GM23338 (cell line): ENCODE measurements at regions not wholly inside any gene's neighbourhood (a gene's known extent, or its start where the extent isn't known, plus 50 kb on each side); places are given as distances from the start of the nearest gene placed in this dataset.
"Not testable (repeated sequence)": the region's sequence is repeated elsewhere in the genome, so short reads cannot be mapped to it uniquely, and the experiment has no call there.

ENCODE experiments used
- ATAC-seq: fragments of 200-7000 bp; cut with Tn5 transposase; 3 replicates; pipeline ENCODE4 v1.9.1; 2020
- DNase-seq: peaks from one replicate; pipeline ENCODE4 v3.0.0-alpha.2; 2015; ENCODE audit warnings: low spot score
- H2AFZ ChIP-seq: fragments of 200-600 bp; sonication (generic); 2 replicates; pipeline ENCODE4 v1.8.0; 2016; ENCODE audit warnings: antibody characterized with exemption, mild to moderate bottlenecking, moderate library complexity
- H3F3A ChIP-seq: fragments of 200-600 bp; sonication (generic); replicated peaks from 2 replicates; pipeline ENCODE4 v1.8.0; 2017; ENCODE audit warnings: antibody characterized with exemption, mixed run types, low read depth
- H3K27ac ChIP-seq: fragments of 200-600 bp; sonication (generic); 2 replicates; pipeline ENCODE4 v1.6.1; 2016; ENCODE audit warnings: low read depth
- H3K27me3 ChIP-seq: fragments of 200-600 bp; sonication (generic); 2 replicates; pipeline ENCODE4 v1.8.0; 2016; ENCODE audit warnings: mild to moderate bottlenecking, mixed run types, moderate library complexity; ENCODE audit not compliant: insufficient read depth
- H3K36me3 ChIP-seq: fragments of 200-600 bp; sonication (generic); 2 replicates; pipeline ENCODE4 v1.8.0; 2016; ENCODE audit warnings: mild to moderate bottlenecking; ENCODE audit not compliant: insufficient read depth
- H3K4me1 ChIP-seq: fragments of 200-600 bp; sonication (generic); 2 replicates; pipeline ENCODE4 v1.8.0; 2016; ENCODE audit warnings: mild to moderate bottlenecking, moderate library complexity; ENCODE audit not compliant: insufficient read depth
- H3K4me2 ChIP-seq: fragments of 200-600 bp; sonication (generic); 2 replicates; pipeline ENCODE4 v1.7.1; 2017; ENCODE audit warnings: mixed run types
- H3K4me3 ChIP-seq: fragments of 200-600 bp; sonication (generic); 2 replicates; pipeline ENCODE4 v1.6.1; 2016; ENCODE audit warnings: mixed run types
- H3K79me2 ChIP-seq: fragments of 200-600 bp; sonication (generic); replicated peaks from 2 replicates; pipeline ENCODE4 v1.8.0; 2017; ENCODE audit warnings: mild to moderate bottlenecking; ENCODE audit not compliant: insufficient read depth
- H3K9me2 ChIP-seq: fragments of 200-600 bp; sonication (generic); 2 replicates; pipeline ENCODE4 v1.8.0; 2017; ENCODE audit not compliant: insufficient read depth
- H4K20me1 ChIP-seq: fragments of 200-600 bp; sonication (generic); replicated peaks from 2 replicates; pipeline ENCODE4 v1.8.0; 2017; ENCODE audit warnings: mild to moderate bottlenecking; ENCODE audit not compliant: insufficient read depth
- H3K27ac Mint-ChIP-seq: 2 replicates; pipeline ENCODE4 v1.8.0; 2020; ENCODE audit warnings: inconsistent platforms, mild to moderate bottlenecking, moderate library complexity, mixed read lengths
- H3K27me3 Mint-ChIP-seq: 3 replicates; pipeline ENCODE4 v1.8.0; 2022; ENCODE audit warnings: low read depth, mild to moderate bottlenecking, moderate library complexity, mixed read lengths, inconsistent platforms; ENCODE audit not compliant: insufficient read depth, poor library complexity
- H3K36me3 Mint-ChIP-seq: 3 replicates; pipeline ENCODE4 v1.8.0; 2021; ENCODE audit warnings: low read depth, mild to moderate bottlenecking, inconsistent platforms, moderate library complexity, mixed read lengths
- H3K4me1 Mint-ChIP-seq: 3 replicates; pipeline ENCODE4 v1.8.0; 2020; ENCODE audit warnings: mild to moderate bottlenecking, inconsistent platforms, mixed read lengths
- H3K4me3 Mint-ChIP-seq: 3 replicates; pipeline ENCODE4 v1.8.0; 2021; ENCODE audit warnings: moderate library complexity, mild to moderate bottlenecking, inconsistent platforms, mixed read lengths
- H3K9me3 Mint-ChIP-seq: 3 replicates; pipeline ENCODE4 v1.8.0; 2020; ENCODE audit warnings: moderate library complexity, mild to moderate bottlenecking, inconsistent platforms, mixed read lengths
- CREB1 ChIP-seq: fragments of 250-450 bp; sonication (Bioruptor Pico); IDR thresholded peaks from 2 replicates; pipeline ENCODE4 v1.5.0; 2020; ENCODE audit warnings: low read depth, mild to moderate bottlenecking, moderate library complexity
- ETS1 ChIP-seq: IDR thresholded peaks from 2 replicates; pipeline ENCODE4 v1.6.1; 2016; ENCODE audit warnings: antibody characterized with exemption
- EZH2 ChIP-seq: fragments of 200-600 bp; sonication (generic); IDR thresholded peaks from one replicate; pipeline ENCODE4 v1.8.0; 2017; ENCODE audit warnings: antibody characterized with exemption, mild to moderate bottlenecking, low read depth; ENCODE audit not compliant: unreplicated experiment
- EZH2phosphoT487 ChIP-seq: fragments of 200-600 bp; sonication (generic); IDR thresholded peaks from one replicate; pipeline ENCODE4 v1.8.1; 2018; ENCODE audit warnings: antibody characterized with exemption; ENCODE audit not compliant: unreplicated experiment
- NANOG ChIP-seq: IDR thresholded peaks from 2 replicates; pipeline ENCODE4 v1.6.1; 2016; ENCODE audit warnings: antibody characterized with exemption, borderline replicate concordance
- REST ChIP-seq: IDR thresholded peaks from one replicate; pipeline ENCODE4 v1.6.1; 2018; ENCODE audit warnings: antibody characterized with exemption; ENCODE audit not compliant: unreplicated experiment
- STAT1 ChIP-seq: IDR thresholded peaks from one replicate; pipeline ENCODE4 v1.6.1; 2016; ENCODE audit warnings: antibody characterized with exemption; ENCODE audit not compliant: unreplicated experiment
- ZNF114 ChIP-seq: fragments of 250-450 bp; sonication (Bioruptor Pico); IDR thresholded peaks from 2 replicates; pipeline ENCODE4 v1.5.0; 2020; ENCODE audit warnings: mild to moderate bottlenecking, moderate library complexity
- ZNF331 ChIP-seq: fragments of 250-450 bp; sonication (Bioruptor Pico); IDR thresholded peaks from 2 replicates; pipeline ENCODE4 v1.5.0; 2020; ENCODE audit warnings: low read depth, mild to moderate bottlenecking, moderate library complexity

GRCh38 chrX:152050623-152051022 lies 76.1 kb upstream of the GABRE start:
- H4K20me1 ChIP-seq, H3K27ac Mint-ChIP-seq, H3K4me1 Mint-ChIP-seq, ATAC-seq, H3K9me3 Mint-ChIP-seq, H3F3A ChIP-seq, H3K4me1 ChIP-seq, H3K27me3 Mint-ChIP-seq, H3K4me3 ChIP-seq, H3K27me3 ChIP-seq, H3K36me3 Mint-ChIP-seq, DNase-seq, H2AFZ ChIP-seq, H3K4me3 Mint-ChIP-seq, H3K36me3 ChIP-seq, H3K27ac ChIP-seq, H3K79me2 ChIP-seq, H3K9me2 ChIP-seq, H3K4me2 ChIP-seq: not testable (repeated sequence)

- TF ChIP-seq CREB1 = no peak
- TF ChIP-seq STAT1 = no peak
- TF ChIP-seq EZH2 = no peak
- H3K27ac Mint-ChIP-seq = no peak overlapping the region
- Histone ChIP-seq H3K9me2 (no peaks in the 10 kb centered on the region), H2AFZ (no peak overlapping the region), H3K36me3 (no peaks in the 10 kb centered on the region), H3F3A (no peaks in the 10 kb centered on the region), H3K27me3 (no peaks in the 10 kb centered on the region), H4K20me1 (no peaks in the 10 kb centered on the region), H3K27ac (no peak overlapping the region), H3K79me2 (no peaks in the 10 kb centered on the region), H3K4me3 (no peak overlapping the region), H3K4me1 (no peaks in the 10 kb centered on the region), H3K4me2 (no peak overlapping the region)
- H3K36me3 Mint-ChIP-seq = peaks cover 2% of the 10 kb centered on the region; the same call in 2 of the 3 replicates
- DNase-seq (no peak), ATAC-seq (no peak)
- H3K4me1 Mint-ChIP-seq = no peaks in the 10 kb centered on the region
- peaks cover 21% of the 10 kb centered on the region for H3K9me3 Mint-ChIP-seq
- no peak overlapping the region for H3K4me3 Mint-ChIP-seq
- no peaks in the 10 kb centered on the region for H3K27me3 Mint-ChIP-seq
These were observed 69.9 kb upstream of the GABRE start for GRCh38 chrX:152044383-152044782.

DNA sequence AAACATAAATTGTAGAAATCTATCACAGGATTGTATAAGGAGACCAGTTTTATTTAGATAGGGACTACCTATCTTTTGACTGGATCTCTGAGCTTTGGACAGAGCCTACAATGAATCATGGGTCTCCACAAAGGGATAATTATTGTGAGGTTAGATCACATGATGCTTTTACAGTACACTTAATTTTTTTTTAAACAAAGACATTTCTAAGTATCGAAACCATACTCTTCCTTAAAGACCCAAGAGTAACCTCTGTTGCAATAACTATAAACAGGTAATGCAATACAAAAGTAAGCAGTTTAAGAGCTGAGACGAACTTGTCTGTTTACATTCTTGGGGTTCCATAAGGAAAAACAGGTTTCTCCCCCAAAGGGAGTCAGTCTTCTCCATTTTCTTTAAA lies 64.3 kb upstream of the GABRE start:
- no peaks in the 10 kb centered on the region for H3K27me3 ChIP-seq
- H3F3A ChIP-seq = no peaks in the 10 kb centered on the region
- ATAC-seq (no peak), DNase-seq (no peak)
- H4K20me1 ChIP-seq = no peaks in the 10 kb centered on the region
- peaks cover 2% of the 10 kb centered on the region; the same call in 2 of the 3 replicates for H3K36me3 Mint-ChIP-seq
- H3K9me3 Mint-ChIP-seq = peaks cover 39% of the 10 kb centered on the region
- H3K4me2 ChIP-seq = no peak overlapping the region
- TF ChIP-seq ZNF331 (CRISPR knock-in tag) (no peak), REST (no peak), EZH2phosphoT487 (no peak), NANOG (no peak), ZNF114 (CRISPR knock-in tag) (no peak), ETS1 (no peak), CREB1 (no peak)
- no peaks in the 10 kb centered on the region for H3K27me3 Mint-ChIP-seq
- no peak overlapping the region for H2AFZ ChIP-seq
- H3K27ac ChIP-seq = no peak overlapping the region
- no peak overlapping the region for H3K4me3 Mint-ChIP-seq
- no peaks in the 10 kb centered on the region for H3K4me1 Mint-ChIP-seq
- no peaks in the 10 kb centered on the region for H3K79me2 ChIP-seq
- no peaks in the 10 kb centered on the region for H3K9me2 ChIP-seq
- H3K4me1 ChIP-seq = no peaks in the 10 kb centered on the region
- no peak overlapping the region for H3K4me3 ChIP-seq
- no peaks in the 10 kb centered on the region for H3K36me3 ChIP-seq
- H3K27ac Mint-ChIP-seq = no peak overlapping the region
